Kidney epithelial cell (primary cell): ENCODE measurements at regions not wholly inside any gene's neighbourhood (a gene's known extent, or its start where the extent isn't known, plus 50 kb on each side); places are given as distances from the start of the nearest gene placed in this dataset.

Experiments
- DNase-seq: peaks from one replicate; pipeline ENCODE4 v3.0.0-alpha.2; 2010; ENCODE audit warnings: low read depth
- H3K27me3 ChIP-seq: 2 replicates; pipeline ENCODE4 v1.6.0; 2011; ENCODE audit warnings: low read length; ENCODE audit not compliant: control insufficient read depth, insufficient read depth
- H3K36me3 ChIP-seq: 2 replicates; pipeline ENCODE4 v1.5.1; 2011; ENCODE audit warnings: low read length; ENCODE audit not compliant: control insufficient read depth, insufficient read depth
- H3K4me3 ChIP-seq: 2 replicates; pipeline ENCODE4 v1.5.1; 2011; ENCODE audit warnings: low read depth, mild to moderate bottlenecking, control low read depth, low read length
- CTCF ChIP-seq: IDR thresholded peaks from 2 replicates; pipeline ENCODE4 v1.5.1; 2011; ENCODE audit warnings: mild to moderate bottlenecking, moderate library complexity, low read length, control low read depth, inconsistent platforms; ENCODE audit not compliant: insufficient read depth, poor library complexity, severe bottlenecking

GRCh38 chr6:19712012-19712688, 125.0 kb upstream of the ID4 start:
- no peaks in the 10 kb centered on the region for H3K27me3 ChIP-seq
- no peaks in the 10 kb centered on the region for H3K36me3 ChIP-seq
- no peak for DNase-seq
- no peak overlapping the region for H3K4me3 ChIP-seq
- TF ChIP-seq CTCF: no peak

GRCh38 chr6:19712998-19713397, 124.2 kb upstream of the ID4 start:
- DNase-seq: no peak
- Histone ChIP-seq H3K36me3 (no peaks in the 10 kb centered on the region), H3K4me3 (no peak overlapping the region)

GRCh38 chr6:19713411-19713810, 123.8 kb upstream of the ID4 start:
- no peak for DNase-seq
- no peak for TF ChIP-seq CTCF
- Histone ChIP-seq H3K4me3 (no peak overlapping the region), H3K36me3 (no peaks in the 10 kb centered on the region), H3K27me3 (no peaks in the 10 kb centered on the region)

More at GRCh38 chr6:19712998-19713397, 124.2 kb upstream of the ID4 start:
- H3K27me3 ChIP-seq: no peaks in the 10 kb centered on the region
- no peak for TF ChIP-seq CTCF

- DNase-seq: no peak
- Histone ChIP-seq H3K27me3 (no peaks in the 10 kb centered on the region), H3K36me3 (no peaks in the 10 kb centered on the region), H3K4me3 (no peak overlapping the region)
- no peak for TF ChIP-seq CTCF
Observed at GRCh38 chr6:19713984-19714383, 123.2 kb upstream of the ID4 start.

- no peaks in the 10 kb centered on the region for H3K27me3 ChIP-seq
- TF ChIP-seq CTCF: no peak
- no peak overlapping the region for H3K4me3 ChIP-seq
- H3K36me3 ChIP-seq: no peaks in the 10 kb centered on the region
- no peak for DNase-seq
Observed at GRCh38 chr6:19714434-19715166, 122.6 kb upstream of the ID4 start.

GRCh38 chr6:19715167-19715551, 122.0 kb upstream of the ID4 start:
- no peak for TF ChIP-seq CTCF
- no peak for DNase-seq
- no peaks in the 10 kb centered on the region for H3K27me3 ChIP-seq
- no peaks in the 10 kb centered on the region for H3K36me3 ChIP-seq
- H3K4me3 ChIP-seq: no peak overlapping the region
